Hepatocyte (in vitro differentiated cells): ENCODE measurements at regions not wholly inside any gene's neighbourhood (a gene's known extent, or its start where the extent isn't known, plus 50 kb on each side); places are given as distances from the start of the nearest gene placed in this dataset.

Experiments
- DNase-seq: peaks from one replicate; pipeline ENCODE4 v3.0.0-alpha.2; 2016; ENCODE audit warnings: low spot score
- H2AFZ ChIP-seq: fragments of 200-600 bp; sonication (generic); 2 replicates; pipeline ENCODE4 v1.6.0; 2016; ENCODE audit warnings: antibody characterized with exemption, mild to moderate bottlenecking
- H3K27ac ChIP-seq: fragments of 200-600 bp; sonication (generic); 2 replicates; pipeline ENCODE4 v1.5.1; 2016; ENCODE audit warnings: mild to moderate bottlenecking
- H3K27me3 ChIP-seq: fragments of 200-600 bp; sonication (generic); 2 replicates; pipeline ENCODE4 v1.6.1; 2016
- H3K36me3 ChIP-seq: fragments of 200-600 bp; sonication (generic); replicated peaks from 2 replicates; pipeline ENCODE4 v1.5.1; 2016; ENCODE audit warnings: low read depth; ENCODE audit not compliant: insufficient read depth
- H3K4me1 ChIP-seq: fragments of 200-600 bp; sonication (generic); 2 replicates; pipeline ENCODE4 v1.5.1; 2016; ENCODE audit warnings: mild to moderate bottlenecking, moderate library complexity; ENCODE audit not compliant: insufficient read depth
- H3K4me2 ChIP-seq: fragments of 200-600 bp; sonication (generic); 2 replicates; pipeline ENCODE4 v1.6.0; 2016
- H3K4me3 ChIP-seq: fragments of 200-600 bp; sonication (generic); 2 replicates; pipeline ENCODE4 v1.5.1; 2016; ENCODE audit warnings: mild to moderate bottlenecking
- H3K79me2 ChIP-seq: fragments of 200-600 bp; sonication (generic); 2 replicates; pipeline ENCODE4 v1.6.0; 2017; ENCODE audit warnings: mild to moderate bottlenecking
- H3K9me2 ChIP-seq: fragments of 200-600 bp; sonication (generic); replicated peaks from 2 replicates; pipeline ENCODE4 v1.6.0; 2017; ENCODE audit warnings: mild to moderate bottlenecking; ENCODE audit not compliant: insufficient read depth
- H3K9me3 ChIP-seq: fragments of 200-600 bp; sonication (generic); 2 replicates; pipeline ENCODE4 v1.5.1; 2016; ENCODE audit warnings: low read depth, mild to moderate bottlenecking
- H4K20me1 ChIP-seq: fragments of 200-600 bp; sonication (generic); 2 replicates; pipeline ENCODE4 v1.6.0; 2016; ENCODE audit warnings: mild to moderate bottlenecking; ENCODE audit not compliant: insufficient read depth, poor library complexity, severe bottlenecking
- CTCF ChIP-seq: fragments of 200-600 bp; sonication (generic); IDR thresholded peaks from 2 replicates; pipeline ENCODE4 v1.5.1; 2016; ENCODE audit warnings: antibody characterized with exemption, mild to moderate bottlenecking; ENCODE audit not compliant: poor library complexity
- EZH2 ChIP-seq: fragments of 200-600 bp; sonication (generic); IDR thresholded peaks from 2 replicates; pipeline ENCODE4 v1.6.1; 2016; ENCODE audit warnings: antibody characterized with exemption, mild to moderate bottlenecking, borderline replicate concordance
- EZH2phosphoT487 ChIP-seq: fragments of 200-600 bp; sonication (generic); IDR thresholded peaks from one replicate; pipeline ENCODE4 v1.6.1; 2018; ENCODE audit warnings: antibody characterized with exemption, mild to moderate bottlenecking, low read depth, moderate library complexity; ENCODE audit not compliant: unreplicated experiment, severe bottlenecking
- WGBS: methylation state at CpG from one replicate; pipeline ENCODE4 v1.1.6; 2016; ENCODE audit warnings: low lambda C conversion rate; ENCODE audit errors: missing lambda C conversion rate; 5-methylcytosine and 5-hydroxymethylcytosine counted together

- TF ChIP-seq CTCF (no peak), EZH2 (no peak), EZH2phosphoT487 (no peak)
- Histone ChIP-seq H3K4me3 (no peak overlapping the region), H3K36me3 (no peaks in the 10 kb centered on the region), H3K4me2 (no peak overlapping the region), H4K20me1 (no peaks in the 10 kb centered on the region), H3K79me2 (no peaks in the 10 kb centered on the region), H3K27ac (no peak overlapping the region), H3K4me1 (no peaks in the 10 kb centered on the region), H3K9me2 (no peaks in the 10 kb centered on the region), H2AFZ (no peak overlapping the region), H3K27me3 (no peaks in the 10 kb centered on the region), H3K9me3 (no peaks in the 10 kb centered on the region)
- no peak for DNase-seq
- 60% methylated on average over 1 of the region's 1 CpG for WGBS
Measured at GRCh38 chr5:152016421-152016820, 91.8 kb upstream of the GLRA1 start.

GRCh38 chr5:152007653-152008335 is 83.1 kb upstream of the GLRA1 start:
- Histone ChIP-seq H3K36me3 (no peaks in the 10 kb centered on the region), H2AFZ (no peak overlapping the region), H3K4me2 (no peak overlapping the region), H3K9me2 (no peaks in the 10 kb centered on the region), H3K27me3 (no peaks in the 10 kb centered on the region), H3K79me2 (no peaks in the 10 kb centered on the region), H3K9me3 (no peaks in the 10 kb centered on the region), H3K4me3 (no peak overlapping the region), H3K4me1 (no peaks in the 10 kb centered on the region), H4K20me1 (no peaks in the 10 kb centered on the region), H3K27ac (no peak overlapping the region)
- TF ChIP-seq CTCF (no peak), EZH2phosphoT487 (no peak), EZH2 (no peak)
- 48% methylated on average over 3 of the region's 3 CpGs for WGBS
- DNase-seq = no peak

- DNase-seq = no peak
- no peak for TF ChIP-seq EZH2phosphoT487
- TF ChIP-seq EZH2 = no peak
- TF ChIP-seq CTCF = no peak
- WGBS = 90% methylated on average over 13 of the region's 13 CpGs
- Histone ChIP-seq H3K9me3 (no peaks in the 10 kb centered on the region), H3K79me2 (no peaks in the 10 kb centered on the region), H3K4me1 (no peaks in the 10 kb centered on the region), H3K9me2 (no peaks in the 10 kb centered on the region), H3K27me3 (no peaks in the 10 kb centered on the region), H3K27ac (no peak overlapping the region), H4K20me1 (no peaks in the 10 kb centered on the region), H3K4me3 (no peak overlapping the region), H3K36me3 (no peaks in the 10 kb centered on the region), H3K4me2 (no peak overlapping the region), H2AFZ (no peak overlapping the region)
Measured at GRCh38 chr5:152004095-152004494, 79.4 kb upstream of the GLRA1 start.
